Activated CD8-positive, alpha-beta T cell treated with anti-CD3 and anti-CD28 coated beads for 36 hours (primary cell): ENCODE measurements at regions not wholly inside any gene's neighbourhood (a gene's known extent, or its start where the extent isn't known, plus 50 kb on each side); places are given as distances from the start of the nearest gene placed in this dataset.

Source experiments
- ATAC-seq: fragments of 200-7000 bp; cut with Tn5 transposase; one replicate; pipeline ENCODE4 v1.10.0; 2021; ENCODE audit warnings: mild to moderate bottlenecking, moderate library complexity
- CTCF ChIA-PET: fragments of 350-600 bp; sonication (Branson Sonifier 250); formaldehyde crosslinking; loops from one replicate; lab custom pipeline; 2021; ENCODE audit warnings: antibody characterized with exemption; lab: Charles Lee
- POLR2A ChIA-PET: fragments of 350-600 bp; sonication (Branson Sonifier 250); formaldehyde crosslinking; loops from one replicate; lab custom pipeline; 2021; ENCODE audit warnings: antibody characterized with exemption; lab: Charles Lee
- DNase-seq: peaks from one replicate; pipeline ENCODE4 v3.0.0-alpha.2; 2020
- H3K27ac Mint-ChIP-seq: one replicate; pipeline ENCODE4 v1.8.0; 2021; ENCODE audit warnings: mild to moderate bottlenecking, mixed read lengths
- H3K27me3 Mint-ChIP-seq: one replicate; pipeline ENCODE4 v1.8.0; 2021; ENCODE audit warnings: mixed read lengths
- H3K36me3 Mint-ChIP-seq: one replicate; pipeline ENCODE4 v1.8.0; 2021; ENCODE audit warnings: low read depth, mixed read lengths
- H3K4me1 Mint-ChIP-seq: one replicate; pipeline ENCODE4 v1.8.0; 2021; ENCODE audit warnings: low read depth, mixed read lengths
- H3K4me3 Mint-ChIP-seq: one replicate; pipeline ENCODE4 v1.8.0; 2021; ENCODE audit warnings: mild to moderate bottlenecking, moderate library complexity, mixed read lengths
- H3K9me3 Mint-ChIP-seq: one replicate; pipeline ENCODE4 v1.8.0; 2021; ENCODE audit warnings: mixed read lengths
- CTCF ChIP-seq: fragments of 200-600 bp; IDR thresholded peaks from one replicate; pipeline ENCODE4 v1.8.0; 2022; ENCODE audit warnings: antibody characterized with exemption, mild to moderate bottlenecking
- intact Hi-C: fragments of 100-400 bp; cut with micrococcal nuclease; formaldehyde crosslinking; loops from one replicate; pipeline ENCODE4 v1.10.0; 2022

- Mint-ChIP-seq H3K9me3 (no peaks in the 10 kb centered on the region), H3K4me1 (no peaks in the 10 kb centered on the region), H3K27me3 (peaks cover 12% of the 10 kb centered on the region), H3K36me3 (no peaks in the 10 kb centered on the region), H3K4me3 (no peak overlapping the region), H3K27ac (no peak overlapping the region)
- intact Hi-C loops, result no loop called here
- no peak for TF ChIP-seq CTCF
- ATAC-seq, result no peak
- DNase-seq, result no peak
- ChIA-PET POLR2A (no interaction called here), CTCF (no interaction called here)
Observed at GRCh38 chr10:118118716-118119115, 72.0 kb upstream of the RAB11FIP2 start.

- no peak overlapping the region for H3K27ac Mint-ChIP-seq
- CTCF ChIA-PET, result no interaction called here
Observed at GRCh38 chr10:118116715-118117449, 70.1 kb upstream of the RAB11FIP2 start.

GRCh38 chr10:118116362-118116714 lies 69.6 kb upstream of the RAB11FIP2 start:
- no peak overlapping the region for H3K27ac Mint-ChIP-seq
- no peak overlapping the region for H3K4me3 Mint-ChIP-seq
- H3K27me3 Mint-ChIP-seq, result peaks cover 10% of the 10 kb centered on the region
- ChIA-PET CTCF (no interaction called here), POLR2A (no interaction called here)
- no peaks in the 10 kb centered on the region for H3K4me1 Mint-ChIP-seq
- ATAC-seq (no peak), DNase-seq (no peak)
- H3K9me3 Mint-ChIP-seq, result no peaks in the 10 kb centered on the region
- H3K36me3 Mint-ChIP-seq, result no peaks in the 10 kb centered on the region
- TF ChIP-seq CTCF, result no peak
- intact Hi-C loops, result no loop called here

More at GRCh38 chr10:118116715-118117449, 70.1 kb upstream of the RAB11FIP2 start:
- no peaks in the 10 kb centered on the region for H3K9me3 Mint-ChIP-seq
- POLR2A ChIA-PET, result no interaction called here
- ATAC-seq (no peak), DNase-seq (no peak)
- no peak overlapping the region for H3K4me3 Mint-ChIP-seq
- H3K27me3 Mint-ChIP-seq, result peaks cover 10% of the 10 kb centered on the region
- intact Hi-C loops, result no loop called here
- no peaks in the 10 kb centered on the region for H3K36me3 Mint-ChIP-seq
- H3K4me1 Mint-ChIP-seq, result no peaks in the 10 kb centered on the region
- no peak for TF ChIP-seq CTCF

- Mint-ChIP-seq H3K27me3 (peaks cover 8% of the 10 kb centered on the region), H3K27ac (no peak overlapping the region), H3K4me1 (no peaks in the 10 kb centered on the region), H3K36me3 (no peaks in the 10 kb centered on the region), H3K9me3 (no peaks in the 10 kb centered on the region), H3K4me3 (no peak overlapping the region)
- ChIA-PET POLR2A (no interaction called here), CTCF (no interaction called here)
- TF ChIP-seq CTCF, result no peak
- intact Hi-C loops, result no loop called here
- ATAC-seq (no peak), DNase-seq (no peak)
Observed at GRCh38 chr10:118115701-118116100, 69.0 kb upstream of the RAB11FIP2 start.

- no peaks in the 10 kb centered on the region for H3K9me3 Mint-ChIP-seq
- TF ChIP-seq CTCF, result no peak
- intact Hi-C loops, result no loop called here
Observed at GRCh38 chr10:118114992-118115391, 68.3 kb upstream of the RAB11FIP2 start.

More at GRCh38 chr10:118114992-118115391, 68.3 kb upstream of the RAB11FIP2 start:
- POLR2A ChIA-PET, result no interaction called here
- H3K4me1 Mint-ChIP-seq, result no peaks in the 10 kb centered on the region
- no peak overlapping the region for H3K4me3 Mint-ChIP-seq
- H3K27ac Mint-ChIP-seq, result no peak overlapping the region
- no peak for DNase-seq
- peaks cover 6% of the 10 kb centered on the region for H3K27me3 Mint-ChIP-seq
- H3K36me3 Mint-ChIP-seq, result no peaks in the 10 kb centered on the region
- CTCF ChIA-PET, result no interaction called here
- ATAC-seq, result no peak
